Raji (cell line): ENCODE measurements at regions not wholly inside any gene's neighbourhood (a gene's known extent, or its start where the extent isn't known, plus 50 kb on each side); places are given as distances from the start of the nearest gene placed in this dataset.

Experiments used
- POLR2A ChIP-seq: IDR thresholded peaks from 2 replicates; pipeline ENCODE4 v1.6.1; 2011; ENCODE audit warnings: low read depth, low read length, control low read depth; ENCODE audit not compliant: insufficient read depth

DNA sequence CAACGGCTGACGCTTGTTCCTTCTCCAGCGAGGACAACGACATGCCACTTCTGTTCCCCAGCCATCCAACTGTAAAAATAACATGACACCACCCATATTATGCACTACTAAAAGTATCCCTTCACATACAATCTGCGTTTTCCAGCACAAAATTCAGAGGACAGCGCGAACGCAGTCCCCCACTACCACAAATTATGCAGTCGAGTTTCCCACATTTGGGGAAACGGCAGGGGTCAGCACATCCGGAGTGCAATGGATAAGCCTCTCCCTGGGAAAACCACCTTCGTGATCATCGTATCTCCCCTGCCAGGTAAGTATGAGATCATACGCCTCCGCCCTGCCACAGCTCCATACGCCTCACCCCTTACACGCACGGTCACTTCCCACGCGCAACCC is 120.9 kb downstream of the PPIAL4G start:
- TF ChIP-seq POLR2A = peak; percentile 37; the same call in 1 of the 2 replicates

GRCh38 chr1:148357037-148357436 is 126.1 kb downstream of the PPIAL4G start:
- no peak for TF ChIP-seq POLR2A

- TF ChIP-seq POLR2A = no peak
Observed at GRCh38 chr1:148355976-148356375, 127.1 kb downstream of the PPIAL4G start.

GRCh38 chr1:148354913-148355308 is 128.2 kb downstream of the PPIAL4G start:
- TF ChIP-seq POLR2A = no peak

DNA sequence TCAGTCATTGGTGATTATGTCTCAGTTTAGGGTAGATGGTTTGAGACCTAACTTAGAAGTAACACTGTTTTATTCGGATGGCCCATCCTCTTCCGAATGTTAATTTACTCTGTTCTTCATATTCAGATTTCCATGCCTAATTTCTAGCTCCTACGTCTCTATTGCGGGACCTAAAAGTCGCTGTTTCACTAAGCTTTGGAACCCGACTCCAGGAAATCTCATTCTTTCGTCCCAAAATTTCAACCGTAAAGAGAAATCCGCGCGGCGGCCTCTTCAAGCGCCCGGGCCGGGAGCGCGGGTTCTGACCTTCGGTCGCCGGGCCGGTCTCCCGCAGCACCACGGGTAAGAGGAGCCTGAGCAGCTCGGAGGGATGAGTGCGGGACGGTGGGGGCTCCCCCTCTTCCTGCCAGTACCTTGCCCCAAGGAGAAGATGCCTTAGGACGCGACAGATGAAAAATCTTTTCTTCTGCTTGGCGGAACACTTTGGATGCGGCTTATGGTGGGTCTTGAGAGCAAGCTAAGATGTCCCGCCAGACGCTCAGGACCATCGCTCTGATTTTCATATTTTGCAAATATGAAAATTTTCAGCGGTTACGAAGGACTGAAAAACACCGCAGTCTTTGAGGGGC is 128.7 kb downstream of the PPIAL4G start:
- no peak for TF ChIP-seq POLR2A

GRCh38 chr1:148353461-148354283 is 129.4 kb downstream of the PPIAL4G start:
- TF ChIP-seq POLR2A = no peak

GRCh38 chr1:148352470-148353053 is 130.5 kb downstream of the PPIAL4G start:
- no peak for TF ChIP-seq POLR2A

GRCh38 chr1:148347781-148348180 is 135.3 kb downstream of the PPIAL4G start:
- TF ChIP-seq POLR2A = no peak

- TF ChIP-seq POLR2A = peak; percentile 100
Observed at GRCh38 chr1:148334339-148335130, 148.6 kb downstream of the PPIAL4G start.

DNA sequence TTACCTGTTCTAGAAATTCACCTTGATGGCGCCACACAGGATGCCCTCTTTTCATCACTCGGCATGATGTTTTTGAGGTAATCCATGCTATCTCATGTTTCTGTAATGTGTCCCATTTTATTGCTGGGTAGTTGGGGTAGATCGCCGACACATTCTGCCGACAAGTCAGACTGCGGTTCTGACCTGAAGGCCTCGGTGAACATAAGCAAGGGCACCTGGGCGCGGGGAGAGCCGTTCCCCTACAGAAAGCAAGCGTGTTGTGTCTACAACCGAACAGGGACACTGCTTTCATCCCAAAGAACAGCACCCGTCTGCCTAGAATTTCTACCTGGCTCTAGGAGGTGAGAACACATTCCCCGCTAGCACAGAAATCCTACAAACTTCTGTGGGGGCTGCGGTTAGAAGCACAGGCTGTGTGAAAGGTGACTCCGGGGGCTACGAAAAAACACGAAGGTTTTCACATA is 149.2 kb downstream of the PPIAL4G start:
- no peak for TF ChIP-seq POLR2A

DNA sequence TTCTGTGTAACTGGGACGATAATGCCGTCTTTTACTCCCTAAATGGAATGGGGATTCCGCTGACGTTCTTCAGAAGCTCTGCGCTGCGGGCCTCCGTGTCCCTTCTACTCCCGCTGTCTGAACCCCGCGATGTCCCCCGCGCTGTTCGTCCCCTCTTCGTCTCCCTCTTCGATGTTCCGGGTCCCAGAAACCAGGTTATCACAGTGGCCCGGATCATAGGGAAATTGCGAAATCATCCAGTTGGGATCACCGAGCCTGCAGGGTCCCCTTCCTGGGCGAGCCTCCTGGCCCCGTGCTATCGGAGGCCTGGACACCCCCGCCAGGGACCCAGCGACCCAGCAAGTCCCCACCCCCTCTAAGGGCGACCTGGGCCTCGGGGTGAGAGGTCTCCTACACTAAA is 154.2 kb downstream of the PPIAL4G start:
- no peak for TF ChIP-seq POLR2A

DNA sequence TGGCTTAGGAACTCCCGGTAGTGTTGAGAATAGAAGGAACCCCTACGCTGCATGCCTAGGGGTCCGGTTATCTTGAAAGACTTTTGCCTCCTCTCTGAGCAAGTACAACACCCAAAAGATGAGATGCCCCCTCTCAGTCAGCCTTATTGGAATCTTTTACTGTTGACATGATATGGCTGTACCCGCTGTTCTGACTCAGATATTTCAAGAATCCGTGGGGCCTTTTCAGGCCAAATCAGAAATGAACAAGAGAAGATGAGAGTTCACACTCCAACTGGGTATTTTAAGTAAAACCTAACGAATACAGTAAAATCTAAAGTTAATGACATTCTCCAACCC is 164.2 kb downstream of the PPIAL4G start:
- TF ChIP-seq POLR2A = no peak

DNA sequence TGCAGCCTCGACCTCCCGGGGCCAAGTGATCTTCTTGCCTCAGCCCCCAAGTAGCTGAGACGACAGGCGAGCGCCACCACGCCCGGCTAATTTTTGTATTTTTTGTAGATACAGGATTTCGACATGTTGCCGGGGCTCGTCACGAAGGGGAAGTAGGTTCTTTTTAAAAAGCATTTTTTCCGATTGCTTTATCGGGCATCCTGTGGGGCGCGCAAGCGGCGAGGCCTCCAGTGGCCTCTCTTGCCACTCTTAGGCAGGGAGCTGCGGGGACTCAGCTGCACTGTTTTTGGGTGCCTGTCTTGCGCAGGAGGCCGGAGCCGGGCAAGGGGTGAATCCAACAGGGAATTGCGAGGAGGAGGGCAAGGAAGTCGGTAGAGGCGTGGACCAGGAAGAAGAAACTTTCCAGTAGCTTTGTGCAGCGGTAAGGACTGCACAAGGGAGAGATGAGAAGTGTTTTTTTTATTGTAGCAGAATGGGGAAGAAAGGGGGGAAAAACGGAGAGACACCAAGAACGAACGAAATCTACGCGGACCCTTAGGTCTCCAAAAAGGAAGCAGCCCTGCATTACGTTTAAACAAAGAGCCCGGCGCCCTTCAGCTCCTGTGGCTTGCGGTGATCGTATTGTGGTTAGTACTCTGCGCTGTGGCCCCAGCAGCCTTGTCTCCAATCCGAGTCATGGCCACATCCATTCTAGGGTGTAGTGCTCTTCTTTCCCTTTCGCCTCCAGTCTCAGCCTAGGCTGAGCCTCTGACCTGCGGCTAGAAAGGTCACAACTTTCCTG is 164.8 kb downstream of the PPIAL4G start:
- TF ChIP-seq POLR2A = no peak

DNA sequence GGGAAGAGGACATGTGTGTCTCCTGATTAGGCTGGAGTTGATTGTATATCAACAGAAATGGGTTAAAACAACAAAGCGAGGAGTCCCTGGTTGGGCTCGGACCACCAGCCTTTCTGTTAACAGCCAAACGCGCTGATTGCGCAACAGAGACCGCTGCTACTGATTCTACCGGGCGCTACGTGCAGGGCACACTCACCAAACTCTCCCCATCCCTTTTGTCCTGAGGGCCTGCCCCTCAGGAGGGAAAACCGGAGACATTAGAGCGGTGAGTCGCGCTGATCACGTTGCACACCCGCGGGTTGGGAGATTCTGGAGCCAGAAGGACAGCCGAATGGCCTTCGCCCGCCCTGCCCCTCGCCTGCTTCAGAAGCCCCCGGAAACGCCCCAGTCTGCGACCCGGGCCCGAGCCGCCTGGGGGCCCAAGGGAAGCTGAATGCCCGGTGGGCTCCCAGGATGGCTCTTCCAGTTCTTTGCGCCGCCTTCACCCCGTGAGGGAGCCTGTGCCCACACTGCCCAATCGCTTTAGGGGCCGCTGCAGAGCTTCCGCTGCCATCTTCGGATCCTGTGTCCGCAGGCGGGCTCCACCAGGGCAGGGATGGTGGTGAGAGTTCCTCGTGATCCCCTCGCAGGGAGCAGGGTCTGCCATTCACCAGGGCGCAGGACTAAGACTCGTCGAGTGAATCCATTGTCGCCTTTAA is 165.4 kb upstream of the NBPF11 start:
- TF ChIP-seq POLR2A = no peak
